ENCODE measurements at regions not wholly inside any gene's neighbourhood (a gene's known extent, or its start where the extent isn't known, plus 50 kb on each side); places are given as distances from the start of the nearest gene placed in this dataset.

DNA sequence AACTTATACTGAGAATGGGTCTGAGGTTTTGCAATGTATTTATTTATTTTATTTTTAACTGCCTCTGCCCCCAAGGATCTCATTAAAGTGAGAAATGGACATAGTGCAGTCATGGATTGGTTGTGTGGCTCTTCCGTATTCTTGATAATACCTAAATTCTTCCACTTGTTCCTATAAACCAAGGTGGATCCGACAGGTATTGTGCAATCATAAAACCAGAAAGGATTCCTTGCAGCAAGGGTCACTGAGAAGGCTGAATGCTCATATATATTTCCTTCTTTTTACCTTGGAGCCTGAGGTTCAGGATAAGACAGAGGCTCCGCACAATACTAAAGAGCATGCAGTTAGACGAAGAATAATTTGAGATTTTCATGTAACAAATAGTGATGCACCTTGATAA, 826.0 kb upstream of the SOX11 start:
- Histone ChIP-seq H3K4me2 (no peak overlapping the region), H3K4me1 (replicated peaks; ENCODE audit: insufficient read depth) (no peaks in the 10 kb centered on the region), H3K27ac (no peak overlapping the region), H3K36me3 (ENCODE audit: low read depth) (no peaks in the 10 kb centered on the region), H2AFZ (no peak overlapping the region), H4K20me1 (ENCODE audit: insufficient read depth) (no peaks in the 10 kb centered on the region), H3K9me3 (ENCODE audit: insufficient read depth, low read depth) (no peaks in the 10 kb centered on the region), H3K27me3 (ENCODE audit: insufficient read depth, low read depth) (no peaks in the 10 kb centered on the region; the same call in 1 of the 2 replicates), H3K4me3 (no peak overlapping the region), H3K9me2 (ENCODE audit: insufficient read depth) (no peaks in the 10 kb centered on the region), H3F3A (ENCODE audit: insufficient read depth, low read depth) (no peaks in the 10 kb centered on the region), H3K79me2 (ENCODE audit: low read depth) (no peaks in the 10 kb centered on the region)
- DNase-seq: no peak
- POLR2A ChIA-PET (ENCODE audit: unreplicated experiment): no interaction called here
- BruUV-seq (replicated peaks): no TSS peak
- CTCF ChIA-PET: no interaction called here
- no peak for TF ChIP-seq EZH2 (IDR thresholded peaks at IDR 0.05; ENCODE audit: low read depth)
- TF ChIP-seq, protein P1, sequence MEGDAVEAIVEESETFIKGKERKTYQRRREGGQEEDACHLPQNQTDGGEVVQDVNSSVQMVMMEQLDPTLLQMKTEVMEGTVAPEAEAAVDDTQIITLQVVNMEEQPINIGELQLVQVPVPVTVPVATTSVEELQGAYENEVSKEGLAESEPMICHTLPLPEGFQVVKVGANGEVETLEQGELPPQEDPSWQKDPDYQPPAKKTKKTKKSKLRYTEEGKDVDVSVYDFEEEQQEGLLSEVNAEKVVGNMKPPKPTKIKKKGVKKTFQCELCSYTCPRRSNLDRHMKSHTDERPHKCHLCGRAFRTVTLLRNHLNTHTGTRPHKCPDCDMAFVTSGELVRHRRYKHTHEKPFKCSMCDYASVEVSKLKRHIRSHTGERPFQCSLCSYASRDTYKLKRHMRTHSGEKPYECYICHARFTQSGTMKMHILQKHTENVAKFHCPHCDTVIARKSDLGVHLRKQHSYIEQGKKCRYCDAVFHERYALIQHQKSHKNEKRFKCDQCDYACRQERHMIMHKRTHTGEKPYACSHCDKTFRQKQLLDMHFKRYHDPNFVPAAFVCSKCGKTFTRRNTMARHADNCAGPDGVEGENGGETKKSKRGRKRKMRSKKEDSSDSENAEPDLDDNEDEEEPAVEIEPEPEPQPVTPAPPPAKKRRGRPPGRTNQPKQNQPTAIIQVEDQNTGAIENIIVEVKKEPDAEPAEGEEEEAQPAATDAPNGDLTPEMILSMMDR (conservative IDR thresholded peaks at IDR 0.05): no peak
- intact Hi-C loops (cut with micrococcal nuclease; ENCODE audit: unreplicated experiment): no loop called here

DNA sequence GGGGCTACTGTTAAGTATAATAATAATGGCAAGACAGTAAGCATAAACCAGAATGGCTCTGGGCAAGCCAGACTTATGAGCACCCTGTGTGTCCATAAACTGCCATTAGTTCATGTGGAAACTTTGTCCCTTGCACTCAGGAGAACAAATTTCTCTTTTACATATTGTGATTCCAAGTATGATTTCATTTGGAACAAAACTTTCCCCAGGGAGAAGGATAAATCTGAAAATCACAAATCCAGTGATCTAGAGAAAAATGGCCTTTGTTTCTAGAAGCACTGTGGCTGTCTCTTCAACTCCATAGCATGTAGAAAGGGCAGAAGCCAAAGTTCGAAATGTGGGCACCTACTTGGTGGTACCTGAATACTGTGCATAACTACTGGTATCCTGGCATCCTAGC, 823.7 kb upstream of the SOX11 start:
- Histone ChIP-seq H2AFZ (no peak overlapping the region), H3K27me3 (ENCODE audit: insufficient read depth, low read depth) (no peaks in the 10 kb centered on the region; the same call in 1 of the 2 replicates), H3K4me3 (no peak overlapping the region), H3K79me2 (ENCODE audit: low read depth) (no peaks in the 10 kb centered on the region), H4K20me1 (ENCODE audit: insufficient read depth) (no peaks in the 10 kb centered on the region), H3K4me1 (replicated peaks; ENCODE audit: insufficient read depth) (no peaks in the 10 kb centered on the region), H3K4me2 (no peak overlapping the region), H3K27ac (no peak overlapping the region), H3K9me3 (ENCODE audit: insufficient read depth, low read depth) (no peaks in the 10 kb centered on the region), H3K9me2 (ENCODE audit: insufficient read depth) (no peaks in the 10 kb centered on the region), H3K36me3 (ENCODE audit: low read depth) (no peaks in the 10 kb centered on the region), H3F3A (ENCODE audit: insufficient read depth, low read depth) (no peaks in the 10 kb centered on the region)
- POLR2A ChIA-PET (ENCODE audit: unreplicated experiment): no interaction called here
- BruUV-seq (replicated peaks): no TSS peak
- TF ChIP-seq, protein P1 (conservative IDR thresholded peaks at IDR 0.05): no peak
- CTCF ChIA-PET: no interaction called here
- no peak for DNase-seq
- intact Hi-C loops (cut with micrococcal nuclease; ENCODE audit: unreplicated experiment): no loop called here

GRCh38 chr2:4869154-4869553, 823.0 kb upstream of the SOX11 start:
- no peak for DNase-seq
- H3K27ac ChIP-seq: no peak overlapping the region
- H3F3A ChIP-seq (ENCODE audit: insufficient read depth, low read depth): no peaks in the 10 kb centered on the region
- H4K20me1 ChIP-seq (ENCODE audit: insufficient read depth): no peaks in the 10 kb centered on the region
- intact Hi-C loops (cut with micrococcal nuclease; ENCODE audit: unreplicated experiment): no loop called here
- H3K4me1 ChIP-seq (replicated peaks; ENCODE audit: insufficient read depth): no peaks in the 10 kb centered on the region
- H3K36me3 ChIP-seq (ENCODE audit: low read depth): no peaks in the 10 kb centered on the region
- H3K79me2 ChIP-seq (ENCODE audit: low read depth): no peaks in the 10 kb centered on the region
- no TSS peak for BruUV-seq (replicated peaks)
- no peaks in the 10 kb centered on the region for H3K9me3 ChIP-seq (ENCODE audit: insufficient read depth, low read depth)
- no peak overlapping the region for H2AFZ ChIP-seq
- CTCF ChIA-PET: no interaction called here
- H3K27me3 ChIP-seq (ENCODE audit: insufficient read depth, low read depth): no peaks in the 10 kb centered on the region; the same call in 1 of the 2 replicates
- POLR2A ChIA-PET (ENCODE audit: unreplicated experiment): no interaction called here
- no peaks in the 10 kb centered on the region for H3K9me2 ChIP-seq (ENCODE audit: insufficient read depth)
- no peak for TF ChIP-seq EZH2 (IDR thresholded peaks at IDR 0.05; ENCODE audit: low read depth)
- TF ChIP-seq, protein P1 (conservative IDR thresholded peaks at IDR 0.05): no peak
- H3K4me3 ChIP-seq: no peak overlapping the region
- H3K4me2 ChIP-seq: no peak overlapping the region
